Smooth muscle cell of the brain vasculature (primary cell): ENCODE measurements at regions not wholly inside any gene's neighbourhood (a gene's known extent, or its start where the extent isn't known, plus 50 kb on each side); places are given as distances from the start of the nearest gene placed in this dataset.

ENCODE experiments used
- DNase-seq: peaks from one replicate; pipeline ENCODE4 v3.0.0-alpha.2; 2012; ENCODE audit warnings: low read depth, low spot score

DNA sequence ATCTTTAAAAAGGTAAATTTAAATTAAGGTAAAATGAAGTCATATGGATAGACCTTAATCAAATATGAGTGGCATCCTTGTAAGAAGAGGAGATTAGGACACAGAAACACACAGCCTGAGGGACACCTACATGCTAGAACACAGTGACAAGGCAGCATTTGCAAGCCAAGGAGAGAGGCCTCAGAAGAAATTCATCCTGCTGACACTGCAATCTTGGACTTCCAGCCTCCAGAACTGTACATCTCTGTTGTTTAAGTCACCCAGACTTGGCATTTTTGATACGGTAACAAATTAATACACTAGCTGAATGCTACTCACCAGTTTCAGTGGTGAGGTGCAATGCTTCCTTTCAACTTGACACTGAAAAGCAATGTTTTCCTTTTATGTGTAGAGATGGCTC, 305.0 kb downstream of the TDRD15 start:
- DNase-seq = no peak

DNA sequence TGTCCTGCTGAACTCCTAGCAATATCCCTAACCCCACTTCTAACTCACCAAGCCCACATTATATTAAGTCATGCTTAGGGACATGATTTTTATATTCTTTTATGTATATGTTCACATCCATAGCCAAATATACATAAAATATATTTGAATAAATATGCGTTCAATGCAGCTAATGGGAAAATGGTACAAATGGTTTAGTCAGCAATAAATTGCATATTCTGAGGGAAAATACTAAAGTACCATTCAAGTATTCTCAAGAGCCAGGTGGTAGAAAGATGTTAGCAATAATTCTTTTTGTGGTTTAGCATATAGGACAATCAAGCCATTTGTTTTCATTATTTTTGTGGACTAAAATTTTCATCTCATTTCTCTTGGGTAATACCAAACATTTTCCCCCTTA, 306.0 kb downstream of the TDRD15 start:
- DNase-seq = no peak

DNA sequence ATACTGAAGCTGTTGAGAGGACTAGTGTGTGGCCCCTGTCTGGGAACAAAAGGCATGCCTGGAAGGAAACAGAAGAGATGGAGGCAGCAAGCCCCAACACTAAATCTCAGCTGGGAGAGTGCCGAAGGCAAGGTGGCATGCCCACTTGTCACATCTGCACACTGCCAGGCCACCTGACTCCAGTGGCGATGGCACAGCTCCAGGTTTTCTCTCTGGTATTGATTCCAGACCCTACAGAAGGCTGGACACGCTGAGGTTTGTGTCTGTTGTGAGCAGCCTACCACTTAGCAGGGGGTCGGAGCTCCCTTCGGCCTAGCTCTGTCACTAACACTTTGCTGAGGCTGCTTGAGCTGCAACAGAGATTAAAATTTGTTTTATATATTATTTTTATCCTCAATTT, 307.3 kb downstream of the TDRD15 start:
- DNase-seq = no peak

DNA sequence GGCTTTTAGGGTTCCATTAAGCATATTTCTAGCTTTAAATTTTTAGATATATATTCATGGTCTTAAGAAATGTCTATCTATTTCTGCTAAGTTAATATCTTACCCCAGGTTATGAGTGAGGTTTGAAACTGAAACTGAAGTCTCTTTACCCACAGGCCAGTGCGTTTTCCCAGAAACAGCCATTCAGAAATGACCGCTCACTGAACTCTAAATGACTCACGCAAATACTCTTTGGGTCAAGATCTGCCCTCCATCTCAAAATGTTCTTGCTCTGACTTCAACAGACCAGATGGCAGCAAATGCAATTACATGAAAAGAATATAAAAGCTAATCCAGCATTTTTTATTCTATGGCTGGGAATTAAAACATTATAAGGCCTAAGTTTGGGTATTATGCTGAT, 315.2 kb downstream of the TDRD15 start:
- DNase-seq = no peak

DNA sequence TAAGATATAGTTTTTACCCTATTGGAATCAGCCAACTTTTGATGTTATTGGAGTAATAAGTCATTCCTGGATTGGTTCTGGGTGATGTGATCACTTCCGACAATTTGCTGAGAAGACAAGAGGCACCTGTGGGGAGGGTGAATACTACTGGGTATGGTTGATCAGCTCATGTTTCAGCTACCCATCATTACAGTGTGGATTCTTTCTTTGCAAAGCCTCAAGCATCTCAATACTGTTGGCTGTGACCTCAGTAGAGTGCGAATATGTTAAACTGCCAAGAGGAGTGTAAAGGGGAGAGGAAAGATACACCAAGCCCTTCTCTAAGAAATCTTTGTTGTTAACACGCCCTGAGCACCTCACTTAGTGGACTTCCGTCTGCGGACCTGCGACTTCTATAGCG, 317.7 kb downstream of the TDRD15 start:
- DNase-seq = no peak

DNA sequence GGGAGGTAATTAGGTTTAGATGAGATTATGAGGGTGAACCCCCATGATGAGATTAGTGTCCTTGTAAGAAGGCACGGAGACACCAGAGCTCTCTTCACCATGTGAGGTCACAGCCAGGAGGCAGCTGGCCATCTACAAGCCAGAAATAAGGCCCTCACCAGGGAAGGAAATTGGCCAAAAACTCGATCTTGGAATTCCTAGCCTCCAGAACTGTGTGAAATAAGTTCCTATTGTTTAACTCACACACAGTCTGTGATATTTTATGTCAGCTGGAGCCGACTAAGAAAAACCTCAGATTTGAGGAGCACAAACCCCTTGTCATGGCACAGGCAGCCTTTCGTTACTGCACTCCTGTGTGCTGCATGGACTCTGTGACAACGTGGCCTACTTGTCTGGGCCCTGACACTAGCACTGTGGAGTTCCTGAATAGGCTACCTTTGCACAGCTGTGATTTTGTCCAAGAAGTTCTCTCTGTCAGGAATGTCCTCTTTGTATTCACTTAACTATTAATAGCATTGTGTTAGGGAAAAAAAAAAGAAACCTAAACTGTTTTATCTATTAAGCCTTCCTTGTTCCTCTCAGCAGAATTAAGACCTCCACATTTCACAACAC, 319.8 kb downstream of the TDRD15 start:
- no peak for DNase-seq

DNA sequence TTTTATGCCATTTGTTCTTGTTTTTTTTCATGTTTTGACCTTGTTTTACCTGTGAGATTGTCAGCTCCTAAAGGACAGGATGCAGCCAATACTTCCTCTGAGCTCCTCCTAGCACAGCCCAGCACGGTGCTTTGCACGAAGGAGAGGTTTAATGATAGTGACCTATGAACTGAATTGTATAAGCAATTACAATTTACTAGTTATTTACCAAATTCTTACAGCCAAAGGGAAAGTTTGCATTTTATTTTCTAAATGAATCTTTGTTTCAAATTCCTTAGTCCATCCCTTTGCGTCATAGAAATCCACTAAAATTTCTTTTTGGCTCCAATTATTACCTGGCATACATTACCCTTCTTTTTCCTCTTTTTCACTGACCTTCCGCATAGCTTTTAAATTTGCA, 326.1 kb downstream of the TDRD15 start:
- no peak for DNase-seq

DNA sequence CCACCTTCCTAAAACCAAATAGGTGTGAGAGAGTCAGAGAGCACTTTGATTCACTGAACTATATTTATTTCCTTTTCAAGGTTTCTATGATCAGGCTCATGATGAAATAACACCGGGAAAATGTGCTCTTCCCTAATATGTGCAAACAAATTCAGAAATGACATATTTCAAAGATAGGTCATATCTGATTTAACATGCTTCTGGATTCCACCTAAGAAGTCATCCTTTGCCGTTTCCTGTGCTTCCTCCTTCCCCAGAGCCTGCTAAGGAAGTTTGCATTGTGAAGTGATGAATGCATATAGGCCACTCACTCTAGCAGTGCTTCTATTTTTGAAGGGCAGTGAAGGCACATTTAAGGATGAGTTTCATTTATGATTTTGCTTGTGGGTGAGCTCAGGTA, 327.6 kb downstream of the TDRD15 start:
- no peak for DNase-seq

DNA sequence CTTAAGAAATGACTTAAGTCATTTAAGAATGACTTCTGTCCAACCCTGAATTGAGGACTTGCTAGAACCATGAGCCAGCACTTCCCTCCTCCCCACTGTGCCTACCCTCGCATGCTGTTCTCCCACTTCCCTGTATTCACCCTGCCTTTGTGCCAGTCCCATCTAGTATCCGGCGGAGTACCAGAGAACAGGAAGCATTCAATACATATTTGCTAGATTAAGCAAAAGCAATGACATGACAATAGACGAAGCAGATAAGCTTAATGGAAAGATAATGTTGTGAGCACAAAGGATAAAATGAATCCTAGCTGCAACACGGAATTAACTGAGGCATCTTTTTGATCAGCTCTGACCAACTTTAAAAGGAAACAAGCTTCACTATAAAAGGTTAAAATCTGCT, 328.5 kb downstream of the TDRD15 start:
- DNase-seq = no peak

DNA sequence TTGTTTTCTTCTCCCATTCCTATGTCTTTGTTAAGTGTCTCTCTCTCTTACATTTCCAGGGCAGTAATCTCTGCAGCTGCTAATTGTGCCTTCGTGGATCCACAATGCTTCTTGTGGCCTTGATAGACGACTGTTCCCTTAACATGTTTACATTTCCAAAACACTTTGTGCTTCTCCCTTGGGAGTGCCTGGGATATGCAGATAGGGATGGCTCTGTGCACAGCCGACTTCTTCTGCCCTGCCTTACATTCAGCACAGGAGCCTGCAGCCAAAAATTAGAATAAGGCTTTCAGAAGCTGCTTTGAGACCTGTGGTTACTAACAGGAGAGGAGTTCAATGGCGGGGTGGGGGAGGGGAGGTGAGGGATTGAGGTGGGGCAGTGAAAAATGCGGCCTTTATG, 328.9 kb downstream of the TDRD15 start:
- no peak for DNase-seq

DNA sequence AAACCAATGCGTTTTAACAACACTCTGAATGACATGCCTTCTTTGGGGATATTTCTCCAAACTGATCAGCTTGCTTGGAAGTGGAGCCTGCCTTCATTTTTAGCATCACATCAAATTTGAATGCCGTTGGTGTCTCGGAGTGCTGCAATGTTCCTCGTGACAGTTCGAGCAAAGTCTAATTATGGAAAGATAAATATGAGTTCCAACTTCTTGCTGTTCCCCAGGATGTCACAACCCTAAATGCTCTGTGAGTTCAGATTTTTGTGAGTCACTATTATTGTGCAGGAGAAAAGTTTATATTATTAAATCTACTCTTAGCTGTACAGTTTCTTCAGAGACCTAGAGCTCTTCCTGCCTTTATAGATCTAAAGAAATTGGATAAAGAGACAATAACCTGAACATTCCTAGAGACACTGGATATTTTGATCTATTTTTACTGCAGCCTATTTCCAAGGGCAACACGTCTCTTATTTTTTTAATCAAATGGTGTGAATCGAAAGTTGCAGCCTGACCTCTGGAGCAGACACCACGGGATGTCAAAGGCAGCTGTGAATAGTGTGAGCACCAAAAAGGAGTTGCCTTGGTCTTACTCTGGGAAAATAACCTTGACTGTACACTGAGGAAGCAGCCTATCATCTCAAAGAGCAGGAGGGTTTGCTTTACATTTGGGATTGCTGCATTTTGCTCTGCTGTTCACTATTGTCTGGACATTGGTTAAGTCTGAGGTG, 330.1 kb downstream of the TDRD15 start:
- no peak for DNase-seq

DNA sequence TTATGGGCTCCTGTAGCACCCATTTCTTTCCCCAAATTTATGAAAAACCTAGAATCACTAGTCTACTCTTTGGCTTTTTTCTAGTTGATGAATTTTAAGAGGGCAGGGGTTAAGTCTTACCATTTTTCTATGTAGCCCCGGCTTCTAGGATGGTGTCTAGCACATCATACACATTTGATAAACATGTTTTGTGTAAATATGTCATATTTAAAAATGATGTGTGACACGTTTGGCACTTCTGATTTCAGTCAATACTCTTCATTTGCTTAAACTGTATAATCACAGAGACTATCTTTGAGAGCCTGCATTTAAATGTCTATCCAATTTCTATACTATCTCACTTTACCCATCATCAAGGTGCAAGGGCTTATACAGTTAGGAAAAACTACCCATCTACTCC, 331.1 kb downstream of the TDRD15 start:
- DNase-seq = no peak

DNA sequence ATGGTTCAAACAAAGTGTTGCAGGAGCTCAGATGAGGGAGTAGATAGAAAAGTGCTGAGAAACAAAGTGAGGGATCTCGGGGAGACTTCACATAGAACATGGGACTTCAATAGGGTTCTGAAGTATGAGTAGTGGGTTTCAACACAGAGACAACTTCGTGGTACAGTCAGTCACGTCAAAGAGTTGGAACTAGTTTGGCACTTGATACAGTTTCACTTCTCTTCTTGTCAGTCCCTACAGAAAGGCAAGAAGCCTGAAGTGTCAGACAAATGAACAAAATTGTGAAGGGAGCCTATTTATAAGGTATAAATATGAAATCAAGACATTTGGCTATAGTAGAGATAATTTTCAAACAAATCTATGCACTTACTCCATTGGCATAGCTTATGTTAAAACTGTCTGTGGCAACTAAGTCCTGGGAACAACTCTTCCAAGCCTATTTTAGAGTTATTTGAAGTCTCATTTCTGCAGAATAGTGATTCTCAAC, 338.0 kb downstream of the TDRD15 start:
- DNase-seq = no peak

DNA sequence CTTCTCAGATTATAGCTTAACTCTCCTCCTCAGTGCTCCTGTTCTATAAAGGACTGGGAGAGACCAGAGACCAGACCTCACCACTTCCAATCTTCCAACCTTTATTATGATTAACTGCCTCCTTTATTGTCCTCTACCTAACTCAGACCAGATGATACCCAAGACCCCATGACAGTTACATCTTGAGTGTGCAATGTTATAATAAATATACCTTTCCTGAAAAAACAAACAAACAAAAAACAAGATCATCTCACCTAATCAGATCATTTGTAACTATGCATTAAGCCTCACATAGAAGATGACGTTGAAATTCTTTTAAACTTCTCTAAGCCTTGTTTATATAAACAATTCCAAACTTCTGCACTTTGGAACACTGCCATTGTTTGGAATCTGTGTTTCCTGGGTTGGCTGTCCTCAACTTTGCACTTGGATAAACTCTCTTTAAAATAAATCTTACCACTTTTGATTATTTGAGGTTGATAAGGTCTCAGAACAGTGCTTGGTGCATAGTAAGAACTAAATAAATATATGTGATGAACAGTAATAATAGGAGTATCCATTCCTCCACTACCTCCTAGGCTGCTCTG, 342.7 kb downstream of the TDRD15 start:
- no peak for DNase-seq

DNA sequence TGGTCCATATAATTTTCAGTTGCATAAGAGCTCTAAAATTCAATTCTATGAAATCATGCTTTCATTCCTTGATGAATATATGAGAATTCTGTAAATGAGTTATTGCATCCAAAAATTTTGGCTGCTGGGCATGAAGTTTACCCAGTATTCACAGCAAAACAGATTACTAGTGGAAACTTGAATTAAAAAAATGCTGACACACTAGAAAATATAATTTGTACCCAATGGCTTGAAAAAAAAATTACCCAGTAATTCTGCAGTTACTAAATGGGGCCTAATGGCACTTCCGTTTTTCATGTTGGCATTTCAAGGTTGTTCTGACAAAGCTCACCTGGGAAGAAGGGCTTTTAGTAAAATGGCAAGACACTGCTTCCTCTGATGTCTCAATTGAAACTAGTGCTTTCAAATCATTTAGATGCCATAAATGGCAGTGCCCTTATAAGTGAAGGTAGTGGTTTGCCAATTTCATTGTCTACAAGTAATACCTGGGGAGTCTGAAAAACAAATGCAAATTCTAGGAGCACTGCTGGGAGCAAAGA, 343.6 kb downstream of the TDRD15 start:
- no peak for DNase-seq

DNA sequence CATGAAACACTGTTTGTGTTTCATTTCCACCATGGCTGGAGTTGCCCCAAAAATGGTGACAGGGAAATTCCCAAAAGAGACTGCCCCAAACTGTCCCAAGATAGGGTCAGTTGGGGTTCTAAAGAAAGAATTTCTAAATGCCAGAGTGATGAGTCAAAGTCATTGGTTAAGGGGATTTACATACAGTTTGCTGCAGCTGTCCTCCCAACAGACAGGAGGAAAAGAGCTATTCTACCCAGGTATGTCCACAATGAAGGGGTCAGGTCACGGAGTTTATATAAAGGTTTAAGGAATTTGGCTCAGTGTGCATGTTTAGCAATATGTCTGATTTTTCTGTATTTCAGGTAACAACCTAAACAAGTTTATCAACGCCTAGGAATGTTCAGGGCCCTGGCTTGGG, 344.1 kb downstream of the TDRD15 start:
- no peak for DNase-seq

DNA sequence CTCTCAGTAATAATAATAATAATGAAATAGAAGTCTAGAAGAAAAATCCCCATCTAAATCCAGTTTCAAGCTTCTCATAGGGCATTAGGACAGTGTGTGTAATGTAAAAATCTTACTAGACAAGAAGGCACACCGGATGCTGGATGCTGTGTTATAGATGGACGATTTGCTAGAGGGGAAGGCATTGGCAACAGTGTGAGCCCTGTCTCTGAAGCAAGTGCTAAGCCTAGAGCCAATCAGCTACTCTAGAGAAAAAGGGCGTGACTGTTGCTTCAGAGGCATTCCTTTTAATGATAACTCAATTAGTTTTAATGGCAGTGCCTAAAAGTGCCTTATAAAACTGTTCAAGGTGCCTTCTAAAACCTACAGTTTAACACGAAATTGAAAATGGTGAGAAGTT, 344.9 kb downstream of the TDRD15 start:
- DNase-seq = no peak

DNA sequence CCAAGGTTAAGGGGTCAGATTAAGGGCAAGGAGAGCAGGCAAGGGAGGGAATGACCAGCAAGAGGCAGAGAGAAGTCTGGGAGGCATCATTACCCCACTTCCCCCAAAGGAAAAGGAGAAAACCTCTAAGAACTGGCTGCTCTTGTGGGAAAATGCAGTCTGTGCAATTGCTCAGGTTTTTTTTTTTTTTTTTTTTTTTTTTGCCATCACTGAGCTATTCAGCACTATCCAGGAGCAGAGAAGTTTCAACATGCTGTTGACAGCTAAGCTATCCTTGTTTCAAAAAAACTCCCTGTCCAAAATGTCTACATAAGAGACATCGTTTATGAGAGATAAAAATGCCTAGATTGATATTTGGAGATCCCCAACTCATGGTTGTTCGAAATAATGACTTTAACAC, 345.4 kb downstream of the TDRD15 start:
- DNase-seq = no peak

DNA sequence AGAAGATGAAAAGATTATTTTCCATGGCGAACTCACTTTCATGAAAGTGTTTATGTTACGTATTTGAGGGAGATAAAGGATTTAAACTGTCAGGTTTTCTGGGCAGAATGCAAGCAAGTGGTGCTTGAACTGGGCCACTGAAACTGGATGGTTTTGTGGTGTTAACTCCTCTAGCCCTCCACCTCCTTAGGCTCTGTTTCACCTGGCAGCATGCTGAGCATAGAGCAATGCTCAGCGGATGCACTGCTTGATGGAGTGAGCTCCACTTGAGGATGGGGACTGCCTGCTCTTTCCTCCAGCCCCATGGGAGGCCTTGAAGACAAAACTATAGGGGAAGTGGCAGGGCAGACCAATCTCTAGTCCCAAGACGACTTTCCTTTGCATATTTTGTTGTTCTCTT, 345.8 kb downstream of the TDRD15 start:
- DNase-seq = no peak

DNA sequence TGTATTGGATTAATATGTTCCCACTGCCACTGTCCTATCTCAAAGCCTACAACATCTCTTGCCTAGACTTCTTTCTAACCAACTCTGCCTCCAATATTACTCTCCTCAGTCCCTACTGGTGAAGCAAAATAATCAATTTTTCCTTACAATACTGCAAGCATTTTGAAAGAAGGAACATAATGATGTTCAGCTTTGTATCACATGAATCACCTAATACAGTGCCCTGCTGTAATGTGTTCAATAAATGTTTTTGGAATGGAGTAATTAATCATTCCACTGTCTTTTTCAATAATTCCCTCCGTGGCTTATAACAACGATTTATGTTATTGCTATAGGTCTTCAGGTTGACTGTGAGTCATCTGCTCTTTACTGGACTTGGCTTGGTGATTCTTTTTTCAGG, 356.4 kb downstream of the TDRD15 start:
- no peak for DNase-seq

DNA sequence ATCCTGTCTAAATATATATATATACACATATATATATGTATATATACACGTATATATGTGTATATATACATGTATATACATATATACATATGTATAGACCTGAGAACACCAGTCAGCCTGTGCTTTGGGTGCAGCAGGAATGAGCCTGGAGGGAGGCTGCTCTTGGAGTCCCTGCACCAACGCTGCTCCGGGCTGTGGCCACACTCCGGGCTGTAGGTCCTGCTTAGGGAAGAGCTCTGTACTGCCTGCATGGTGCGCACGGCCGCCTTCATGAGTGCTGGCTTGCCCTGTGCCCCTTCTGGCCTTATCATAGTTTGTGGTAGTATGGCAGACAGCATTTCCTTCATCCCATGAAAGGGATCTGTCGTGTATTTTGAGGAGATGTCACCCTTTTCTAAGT, 360.9 kb downstream of the TDRD15 start:
- no peak for DNase-seq

DNA sequence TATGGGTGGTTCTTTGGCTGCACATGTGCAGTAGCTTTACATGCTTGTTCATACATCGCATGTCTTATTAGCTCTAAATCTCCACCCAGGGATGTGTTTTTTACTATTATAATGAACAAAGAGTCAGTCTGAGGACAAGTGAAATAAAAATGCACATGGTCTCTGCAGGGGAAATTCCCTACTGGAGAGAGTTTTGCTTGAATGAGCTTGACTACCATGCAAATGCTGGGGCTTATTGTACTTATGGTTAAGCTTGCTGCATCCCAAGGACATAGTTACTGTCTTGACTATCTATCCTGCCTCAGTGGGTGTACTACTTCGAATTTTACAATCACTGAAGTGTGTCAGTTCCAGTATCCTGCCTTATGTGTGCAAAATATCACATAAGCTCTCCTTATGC, 362.7 kb downstream of the TDRD15 start:
- no peak for DNase-seq

DNA sequence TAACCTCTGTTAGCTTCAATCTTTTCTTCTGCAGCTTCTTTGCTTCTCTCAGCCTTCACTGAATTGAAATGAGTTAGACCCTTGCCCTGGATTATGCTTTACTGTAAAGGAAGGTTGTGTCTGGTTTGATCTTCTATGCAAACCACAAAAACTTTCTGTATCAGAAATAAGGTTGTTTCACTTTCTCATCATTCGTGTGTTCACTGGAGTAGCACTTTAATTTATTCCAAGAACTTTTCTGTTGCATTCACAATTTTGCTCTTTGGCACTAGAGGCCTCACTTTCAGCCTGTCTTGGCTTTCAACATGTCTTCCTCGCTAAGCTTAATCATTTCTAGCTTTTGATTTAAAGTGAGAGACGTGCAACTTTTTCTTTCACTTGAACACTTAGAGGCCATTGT, 365.3 kb downstream of the TDRD15 start:
- DNase-seq = no peak
